ENCODE measurements at regions not wholly inside any gene's neighbourhood (a gene's known extent, or its start where the extent isn't known, plus 50 kb on each side); places are given as distances from the start of the nearest gene placed in this dataset.

DNA sequence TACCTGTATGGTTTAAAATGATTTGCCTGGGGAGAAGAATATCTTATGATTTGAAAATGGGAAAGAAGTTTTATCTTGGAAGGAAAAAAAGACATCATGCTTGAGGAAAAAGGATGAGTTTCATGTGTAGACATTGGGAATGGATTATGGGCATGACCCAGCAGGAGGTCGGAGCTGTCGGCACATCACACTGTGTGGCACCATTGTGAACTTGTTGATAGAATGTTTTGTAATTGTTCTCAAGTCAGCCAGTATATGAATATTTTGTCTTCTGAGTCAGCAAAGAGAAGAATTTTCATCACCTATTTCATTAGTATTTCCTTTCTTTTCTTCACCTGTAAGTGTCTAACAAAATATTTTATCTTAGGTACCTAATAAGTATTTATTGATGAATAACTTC is 60.0 kb upstream of the HMGA2 start:
- TF ChIP-seq, protein P1, sequence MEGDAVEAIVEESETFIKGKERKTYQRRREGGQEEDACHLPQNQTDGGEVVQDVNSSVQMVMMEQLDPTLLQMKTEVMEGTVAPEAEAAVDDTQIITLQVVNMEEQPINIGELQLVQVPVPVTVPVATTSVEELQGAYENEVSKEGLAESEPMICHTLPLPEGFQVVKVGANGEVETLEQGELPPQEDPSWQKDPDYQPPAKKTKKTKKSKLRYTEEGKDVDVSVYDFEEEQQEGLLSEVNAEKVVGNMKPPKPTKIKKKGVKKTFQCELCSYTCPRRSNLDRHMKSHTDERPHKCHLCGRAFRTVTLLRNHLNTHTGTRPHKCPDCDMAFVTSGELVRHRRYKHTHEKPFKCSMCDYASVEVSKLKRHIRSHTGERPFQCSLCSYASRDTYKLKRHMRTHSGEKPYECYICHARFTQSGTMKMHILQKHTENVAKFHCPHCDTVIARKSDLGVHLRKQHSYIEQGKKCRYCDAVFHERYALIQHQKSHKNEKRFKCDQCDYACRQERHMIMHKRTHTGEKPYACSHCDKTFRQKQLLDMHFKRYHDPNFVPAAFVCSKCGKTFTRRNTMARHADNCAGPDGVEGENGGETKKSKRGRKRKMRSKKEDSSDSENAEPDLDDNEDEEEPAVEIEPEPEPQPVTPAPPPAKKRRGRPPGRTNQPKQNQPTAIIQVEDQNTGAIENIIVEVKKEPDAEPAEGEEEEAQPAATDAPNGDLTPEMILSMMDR (conservative IDR thresholded peaks at IDR 0.05; ENCODE audit: low read length) = no peak
- no peak for TF ChIP-seq EZH2phosphoT487 (IDR thresholded peaks at IDR 0.05; ENCODE audit: borderline replicate concordance, low read depth, low read length)

Data from OCI-LY7 (cell line).